Hepatocyte (in vitro differentiated cells): ENCODE measurements at regions not wholly inside any gene's neighbourhood (a gene's known extent, or its start where the extent isn't known, plus 50 kb on each side); places are given as distances from the start of the nearest gene placed in this dataset.

ENCODE experiments used
- DNase-seq: peaks from one replicate; pipeline ENCODE4 v3.0.0-alpha.2; 2016; ENCODE audit warnings: low spot score
- H2AFZ ChIP-seq: fragments of 200-600 bp; sonication (generic); 2 replicates; pipeline ENCODE4 v1.6.0; 2016; ENCODE audit warnings: antibody characterized with exemption, mild to moderate bottlenecking
- H3K27ac ChIP-seq: fragments of 200-600 bp; sonication (generic); 2 replicates; pipeline ENCODE4 v1.5.1; 2016; ENCODE audit warnings: mild to moderate bottlenecking
- H3K27me3 ChIP-seq: fragments of 200-600 bp; sonication (generic); 2 replicates; pipeline ENCODE4 v1.6.1; 2016
- H3K36me3 ChIP-seq: fragments of 200-600 bp; sonication (generic); replicated peaks from 2 replicates; pipeline ENCODE4 v1.5.1; 2016; ENCODE audit warnings: low read depth; ENCODE audit not compliant: insufficient read depth
- H3K4me1 ChIP-seq: fragments of 200-600 bp; sonication (generic); 2 replicates; pipeline ENCODE4 v1.5.1; 2016; ENCODE audit warnings: mild to moderate bottlenecking, moderate library complexity; ENCODE audit not compliant: insufficient read depth
- H3K4me2 ChIP-seq: fragments of 200-600 bp; sonication (generic); 2 replicates; pipeline ENCODE4 v1.6.0; 2016
- H3K4me3 ChIP-seq: fragments of 200-600 bp; sonication (generic); 2 replicates; pipeline ENCODE4 v1.5.1; 2016; ENCODE audit warnings: mild to moderate bottlenecking
- H3K79me2 ChIP-seq: fragments of 200-600 bp; sonication (generic); 2 replicates; pipeline ENCODE4 v1.6.0; 2017; ENCODE audit warnings: mild to moderate bottlenecking
- H3K9me2 ChIP-seq: fragments of 200-600 bp; sonication (generic); replicated peaks from 2 replicates; pipeline ENCODE4 v1.6.0; 2017; ENCODE audit warnings: mild to moderate bottlenecking; ENCODE audit not compliant: insufficient read depth
- H3K9me3 ChIP-seq: fragments of 200-600 bp; sonication (generic); 2 replicates; pipeline ENCODE4 v1.5.1; 2016; ENCODE audit warnings: low read depth, mild to moderate bottlenecking
- H4K20me1 ChIP-seq: fragments of 200-600 bp; sonication (generic); 2 replicates; pipeline ENCODE4 v1.6.0; 2016; ENCODE audit warnings: mild to moderate bottlenecking; ENCODE audit not compliant: insufficient read depth, poor library complexity, severe bottlenecking
- EZH2 ChIP-seq: fragments of 200-600 bp; sonication (generic); IDR thresholded peaks from 2 replicates; pipeline ENCODE4 v1.6.1; 2016; ENCODE audit warnings: antibody characterized with exemption, mild to moderate bottlenecking, borderline replicate concordance
- EZH2phosphoT487 ChIP-seq: fragments of 200-600 bp; sonication (generic); IDR thresholded peaks from one replicate; pipeline ENCODE4 v1.6.1; 2018; ENCODE audit warnings: antibody characterized with exemption, mild to moderate bottlenecking, low read depth, moderate library complexity; ENCODE audit not compliant: unreplicated experiment, severe bottlenecking
- WGBS: methylation state at CpG from one replicate; pipeline ENCODE4 v1.1.6; 2016; ENCODE audit warnings: low lambda C conversion rate; ENCODE audit errors: missing lambda C conversion rate; 5-methylcytosine and 5-hydroxymethylcytosine counted together
- TF ChIP-seq, protein P1 (sequence below): fragments of 200-600 bp; sonication (generic); IDR thresholded peaks from 2 replicates; pipeline ENCODE4 v1.5.1; 2016; ENCODE audit warnings: antibody characterized with exemption, mild to moderate bottlenecking; ENCODE audit not compliant: poor library complexity

DNA sequence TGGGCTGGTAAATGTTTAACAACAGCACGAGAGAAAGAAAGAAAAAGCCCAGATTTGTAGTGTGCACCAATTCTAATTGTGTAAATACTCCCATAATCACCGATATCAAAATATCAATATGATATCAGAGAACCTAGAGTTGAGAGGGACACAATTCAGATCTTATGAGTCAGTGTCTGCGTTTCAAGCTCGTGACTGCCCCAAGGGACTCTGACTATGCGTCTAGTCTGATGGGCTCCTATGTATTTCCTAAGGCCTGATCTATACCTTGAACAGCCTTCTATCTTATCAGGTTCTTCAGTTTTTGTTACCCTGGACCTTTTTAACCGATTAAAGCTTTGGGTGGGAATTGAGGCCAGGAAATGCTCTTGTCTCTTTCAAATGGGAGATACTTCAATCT lies 243.0 kb upstream of the SLC24A2 start:
- WGBS = 43% methylated on average over 6 of the region's 6 CpGs
- no peak for DNase-seq
- Histone ChIP-seq H3K27me3 (no peaks in the 10 kb centered on the region), H3K36me3 (no peaks in the 10 kb centered on the region), H3K27ac (no peak overlapping the region), H3K4me1 (peaks cover 4% of the 10 kb centered on the region), H3K4me2 (no peak overlapping the region), H3K9me3 (no peaks in the 10 kb centered on the region), H3K79me2 (no peaks in the 10 kb centered on the region), H2AFZ (no peak overlapping the region), H3K4me3 (no peak overlapping the region), H4K20me1 (no peaks in the 10 kb centered on the region), H3K9me2 (no peaks in the 10 kb centered on the region)
- TF ChIP-seq, protein P1, sequence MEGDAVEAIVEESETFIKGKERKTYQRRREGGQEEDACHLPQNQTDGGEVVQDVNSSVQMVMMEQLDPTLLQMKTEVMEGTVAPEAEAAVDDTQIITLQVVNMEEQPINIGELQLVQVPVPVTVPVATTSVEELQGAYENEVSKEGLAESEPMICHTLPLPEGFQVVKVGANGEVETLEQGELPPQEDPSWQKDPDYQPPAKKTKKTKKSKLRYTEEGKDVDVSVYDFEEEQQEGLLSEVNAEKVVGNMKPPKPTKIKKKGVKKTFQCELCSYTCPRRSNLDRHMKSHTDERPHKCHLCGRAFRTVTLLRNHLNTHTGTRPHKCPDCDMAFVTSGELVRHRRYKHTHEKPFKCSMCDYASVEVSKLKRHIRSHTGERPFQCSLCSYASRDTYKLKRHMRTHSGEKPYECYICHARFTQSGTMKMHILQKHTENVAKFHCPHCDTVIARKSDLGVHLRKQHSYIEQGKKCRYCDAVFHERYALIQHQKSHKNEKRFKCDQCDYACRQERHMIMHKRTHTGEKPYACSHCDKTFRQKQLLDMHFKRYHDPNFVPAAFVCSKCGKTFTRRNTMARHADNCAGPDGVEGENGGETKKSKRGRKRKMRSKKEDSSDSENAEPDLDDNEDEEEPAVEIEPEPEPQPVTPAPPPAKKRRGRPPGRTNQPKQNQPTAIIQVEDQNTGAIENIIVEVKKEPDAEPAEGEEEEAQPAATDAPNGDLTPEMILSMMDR = no peak
- TF ChIP-seq EZH2phosphoT487 (no peak), EZH2 (no peak)

DNA sequence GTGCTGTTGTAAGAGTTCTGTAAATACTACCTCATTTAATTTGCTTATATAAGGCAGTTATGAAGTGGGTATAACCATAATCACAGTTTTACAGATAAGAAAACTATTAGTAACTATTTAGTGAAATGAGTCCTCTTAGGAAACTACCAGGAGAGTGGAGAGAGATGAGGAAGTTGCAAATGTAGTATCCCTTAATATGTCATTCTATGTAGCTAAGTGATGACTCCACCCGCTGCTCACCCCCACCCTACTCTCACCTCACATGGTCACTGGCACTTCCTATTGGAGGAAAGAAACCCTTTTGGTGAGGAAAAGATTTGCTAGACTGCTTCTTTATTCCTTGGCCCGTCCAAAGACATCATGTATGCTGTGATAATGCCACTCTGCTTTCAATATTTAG lies 241.8 kb upstream of the SLC24A2 start:
- Histone ChIP-seq H3K4me2 (no peak overlapping the region), H3K36me3 (no peaks in the 10 kb centered on the region), H3K79me2 (no peaks in the 10 kb centered on the region), H3K9me2 (no peaks in the 10 kb centered on the region), H3K4me3 (no peak overlapping the region), H4K20me1 (no peaks in the 10 kb centered on the region), H3K27ac (no peak overlapping the region), H3K4me1 (peaks cover 4% of the 10 kb centered on the region), H3K27me3 (no peaks in the 10 kb centered on the region), H3K9me3 (no peaks in the 10 kb centered on the region), H2AFZ (no peak overlapping the region)
- WGBS = 92% methylated on average over 2 of the region's 2 CpGs
- no peak for DNase-seq
- TF ChIP-seq EZH2phosphoT487 = no peak
- TF ChIP-seq EZH2 = no peak
- TF ChIP-seq, protein P1 = no peak

DNA sequence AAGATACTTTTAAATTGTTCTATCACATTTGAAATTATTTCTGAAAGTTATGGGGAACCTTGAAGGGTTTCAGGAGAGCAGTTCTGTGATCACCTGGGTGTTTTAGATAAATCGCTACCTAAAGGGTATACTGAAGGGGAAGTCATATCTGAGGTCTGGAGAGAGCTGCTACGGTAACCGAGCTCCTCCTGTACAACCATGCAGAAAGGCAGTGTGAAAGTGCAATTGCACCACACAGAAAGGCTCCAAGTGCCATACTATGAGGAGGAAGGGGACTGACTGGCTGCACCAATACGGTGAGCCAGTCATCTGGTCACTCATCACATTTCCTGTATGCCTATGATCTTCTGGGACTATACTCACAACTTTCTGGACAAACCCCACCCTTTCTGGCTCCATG lies 241.4 kb upstream of the SLC24A2 start:
- H3K9me3 ChIP-seq = no peaks in the 10 kb centered on the region
- no peaks in the 10 kb centered on the region for H3K79me2 ChIP-seq
- WGBS = 93% methylated on average over 4 of the region's 4 CpGs
- no peaks in the 10 kb centered on the region for H3K36me3 ChIP-seq
- H3K27ac ChIP-seq = no peak overlapping the region
- no peak for TF ChIP-seq EZH2phosphoT487
- TF ChIP-seq, protein P1 = no peak
- TF ChIP-seq EZH2 = no peak
- no peaks in the 10 kb centered on the region for H4K20me1 ChIP-seq
- no peak overlapping the region for H3K4me3 ChIP-seq
- no peak overlapping the region for H3K4me2 ChIP-seq
- no peak for DNase-seq
- H3K4me1 ChIP-seq = peaks cover 4% of the 10 kb centered on the region
- no peak overlapping the region for H2AFZ ChIP-seq
- no peaks in the 10 kb centered on the region for H3K27me3 ChIP-seq
- no peaks in the 10 kb centered on the region for H3K9me2 ChIP-seq

DNA sequence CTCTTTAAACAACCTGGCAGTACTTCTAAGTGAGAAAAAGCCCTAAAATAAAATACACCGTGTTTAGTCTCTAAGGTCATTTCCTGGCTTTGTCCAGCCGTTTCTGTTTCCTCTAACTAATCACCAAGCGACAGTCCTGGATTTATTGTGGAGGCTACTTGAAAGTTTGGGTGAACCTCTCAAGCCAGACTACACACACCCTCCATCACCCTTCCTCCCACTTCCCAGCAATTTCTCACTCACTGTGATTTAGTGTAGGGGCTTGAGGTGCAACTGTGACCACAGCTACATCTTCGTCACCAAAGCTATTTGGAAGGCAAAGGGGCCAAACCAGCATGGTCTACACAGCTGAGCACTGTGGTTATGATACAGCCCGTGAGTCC lies 240.0 kb upstream of the SLC24A2 start:
- Histone ChIP-seq H3K9me3 (no peaks in the 10 kb centered on the region), H3K79me2 (no peaks in the 10 kb centered on the region), H3K4me1 (peaks cover 13% of the 10 kb centered on the region), H3K9me2 (no peaks in the 10 kb centered on the region), H2AFZ (no peak overlapping the region), H3K4me2 (no peak overlapping the region), H3K27ac (no peak overlapping the region), H3K27me3 (no peaks in the 10 kb centered on the region), H3K4me3 (no peak overlapping the region), H4K20me1 (no peaks in the 10 kb centered on the region), H3K36me3 (no peaks in the 10 kb centered on the region)
- DNase-seq = no peak
- TF ChIP-seq EZH2 (no peak), EZH2phosphoT487 (no peak)
- TF ChIP-seq, protein P1 = no peak
- 33% methylated on average over 5 of the region's 5 CpGs for WGBS
